Naive thymus-derived CD4-positive, alpha-beta T cell (primary cell): ENCODE measurements at regions not wholly inside any gene's neighbourhood (a gene's known extent, or its start where the extent isn't known, plus 50 kb on each side); places are given as distances from the start of the nearest gene placed in this dataset.

Experiments
- ATAC-seq: fragments of 150-1000 bp; cut with Tn5 transposase; 2 replicates; pipeline ENCODE4 v1.10.0; 2021; ENCODE audit warnings: mild to moderate bottlenecking, moderate library complexity
- CTCF ChIA-PET: fragments of 350-600 bp; sonication (Branson Sonifier 250); formaldehyde crosslinking; loops from one replicate; lab custom pipeline; 2021; ENCODE audit warnings: antibody characterized with exemption; lab: Charles Lee
- POLR2A ChIA-PET: fragments of 350-600 bp; sonication (Branson Sonifier 250); formaldehyde crosslinking; loops from one replicate; lab custom pipeline; 2021; ENCODE audit warnings: antibody characterized with exemption, inconsistent platforms; lab: Charles Lee
- DNase-seq, 9 donors: peaks; one replicate each; pipeline versions ENCODE4 v3.0.0 to v3.0.0-alpha.2; 2020 to 2022; ENCODE audit warnings: mixed read lengths in 1 of 9
- H3K27ac ChIP-seq: one replicate; pipeline ENCODE4 v1.7.0; 2013; ENCODE audit warnings: mild to moderate bottlenecking, low read depth, low read length, moderate library complexity
- H3K27me3 ChIP-seq, 2 donors: one replicate each; pipeline ENCODE4 v1.7.0; 2013; ENCODE audit warnings: low read length in 2 of 2, mild to moderate bottlenecking in 2 of 2, moderate library complexity in 2 of 2; ENCODE audit not compliant: control insufficient read depth in 2 of 2, insufficient read depth in 2 of 2
- H3K36me3 ChIP-seq, 3 experiments: 1 replicate in 2 of 3; 2 replicates in 1 of 3; pipeline ENCODE4 v1.7.0; 2013; ENCODE audit warnings: low read length in 3 of 3, mild to moderate bottlenecking in 3 of 3, moderate library complexity in 1 of 3; ENCODE audit not compliant: insufficient read depth in 3 of 3, control insufficient read depth in 2 of 3
- H3K4me1 ChIP-seq, 2 donors: one replicate each; pipeline ENCODE4 v1.7.0; 2013; ENCODE audit warnings: low read length in 2 of 2, mild to moderate bottlenecking in 2 of 2, moderate library complexity in 1 of 2; ENCODE audit not compliant: control insufficient read depth in 2 of 2, insufficient read depth in 2 of 2
- H3K4me3 ChIP-seq: 2 replicates; pipeline ENCODE4 v1.7.0; 2013; ENCODE audit warnings: mild to moderate bottlenecking, low read length
- H3K9me3 ChIP-seq, 3 experiments: 1 replicate in 2 of 3; 2 replicates in 1 of 3; pipeline ENCODE4 v1.7.0; 2013; ENCODE audit warnings: low read length in 3 of 3; ENCODE audit not compliant: control insufficient read depth in 2 of 3
- H3K27ac Mint-ChIP-seq, 9 donors: one replicate each; pipeline ENCODE4 v1.8.0; 2020 to 2022; ENCODE audit warnings: mixed read lengths in 9 of 9, mild to moderate bottlenecking in 8 of 9, moderate library complexity in 5 of 9, inconsistent platforms in 2 of 9
- H3K27me3 Mint-ChIP-seq, 5 donors: one replicate each; pipeline ENCODE4 v1.8.0; 2021 to 2022; ENCODE audit warnings: mixed read lengths in 5 of 5, mild to moderate bottlenecking in 1 of 5
- H3K36me3 Mint-ChIP-seq, 5 donors: one replicate each; pipeline ENCODE4 v1.8.0; 2020 to 2022; ENCODE audit warnings: mixed read lengths in 5 of 5, mild to moderate bottlenecking in 3 of 5, inconsistent platforms in 1 of 5
- H3K4me1 Mint-ChIP-seq, 7 donors: one replicate each; pipeline ENCODE4 v1.8.0; 2020 to 2022; ENCODE audit warnings: mixed read lengths in 7 of 7, mild to moderate bottlenecking in 3 of 7, inconsistent platforms in 1 of 7
- H3K4me3 Mint-ChIP-seq, 10 donors: one replicate each; pipeline ENCODE4 v1.8.0; 2020 to 2022; ENCODE audit warnings: mild to moderate bottlenecking in 10 of 10, mixed read lengths in 10 of 10, moderate library complexity in 6 of 10, inconsistent platforms in 2 of 10
- H3K9me3 Mint-ChIP-seq, 11 donors: one replicate each; pipeline ENCODE4 v1.8.0; 2020 to 2022; ENCODE audit warnings: mixed read lengths in 11 of 11, mild to moderate bottlenecking in 4 of 11, inconsistent platforms in 1 of 11, moderate library complexity in 1 of 11
- intact Hi-C, 2 donors: fragments of 100-400 bp; cut with micrococcal nuclease; formaldehyde crosslinking; loops; one replicate each; pipeline ENCODE4 v1.15.1; 2023

- no peak overlapping the region for H3K27ac ChIP-seq
- Mint-ChIP-seq H3K27me3 (no peaks in the 10 kb centered on the region), H3K9me3 (peaks cover 0 to 3% (median 0%) of the 10 kb centered on the region in 11 donors), H3K4me1 (peaks cover 2 to 18% (median 8%) of the 10 kb centered on the region in 7 donors), H3K36me3 (peaks cover 0 to 4% (median 0%) of the 10 kb centered on the region in 5 donors), H3K27ac (no peak overlapping the region), H3K4me3 (no peak overlapping the region)
- DNase-seq (no peak), ATAC-seq (no peak)
- H3K27me3 ChIP-seq, result no peaks in the 10 kb centered on the region
- no peaks in the 10 kb centered on the region for H3K36me3 ChIP-seq
- no peaks in the 10 kb centered on the region for H3K9me3 ChIP-seq
- H3K4me1 ChIP-seq, result no peaks in the 10 kb centered on the region
- ChIA-PET CTCF (interaction anchor here (0.8 to 0.9 kb wide), 2 partner anchors 9 to 38 kb away, joined by 3 to 4 read pairs; no protein-coding TSS in a partner anchor), POLR2A (no interaction called here)
- no peak overlapping the region for H3K4me3 ChIP-seq
- intact Hi-C loops, result no loop called here
Observed at GRCh38 chr17:14446825-14447224, 145.9 kb downstream of the HS3ST3B1 start.

DNA sequence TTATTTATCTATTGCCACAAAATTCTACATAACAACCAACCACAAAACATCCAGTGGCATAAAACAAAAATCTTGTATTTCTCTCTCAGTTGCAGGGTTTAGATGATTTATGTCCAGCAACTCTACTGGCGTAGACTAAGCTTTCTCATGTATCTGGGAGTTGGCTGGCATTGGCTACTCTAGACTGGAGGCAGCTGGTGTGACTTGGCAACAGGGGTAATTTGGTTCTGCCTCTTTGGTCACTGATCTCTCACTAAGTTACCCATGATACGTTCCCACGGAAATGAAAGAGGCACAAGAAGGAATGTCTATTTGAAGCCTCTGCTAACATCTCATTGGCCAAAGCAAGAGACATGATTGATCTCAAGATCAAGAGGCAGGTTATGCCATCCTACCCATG lies 144.0 kb downstream of the HS3ST3B1 start:
- Histone ChIP-seq H3K4me3 (no peak overlapping the region), H3K4me1 (no peaks in the 10 kb centered on the region), H3K27me3 (no peaks in the 10 kb centered on the region), H3K27ac (no peak overlapping the region), H3K9me3 (no peaks in the 10 kb centered on the region), H3K36me3 (no peaks in the 10 kb centered on the region)
- Mint-ChIP-seq H3K27me3 (peaks cover 0 to under 1% (median 0%) of the 10 kb centered on the region in 5 donors), H3K4me3 (no peak overlapping the region), H3K9me3 (peaks cover 0 to 3% (median 0%) of the 10 kb centered on the region in 11 donors), H3K4me1 (peaks cover 2 to 19% (median 8%) of the 10 kb centered on the region in 7 donors), H3K36me3 (peaks cover 0 to 4% (median 0%) of the 10 kb centered on the region in 5 donors), H3K27ac (peak overlapping the region in 1 of 9 donors; percentile 47)
- ChIA-PET POLR2A (interaction anchor here (0.6 kb wide), 1 partner anchor 83 kb away, joined by 5 read pairs; no protein-coding TSS in a partner anchor), CTCF (interaction anchor here (0.6 kb wide), 1 partner anchor 17 kb away, joined by 3 read pairs; no protein-coding TSS in a partner anchor)
- DNase-seq, result no peak
- intact Hi-C loops, result loop anchor here in 1 of 2 donors (5.0 kb wide), 1 partner anchor 43 kb away; no protein-coding TSS in a partner anchor
- no peak for ATAC-seq

- Mint-ChIP-seq H3K27ac (peak overlapping the region in 1 of 9 donors; percentile 80), H3K9me3 (peaks cover 0 to 3% (median 0%) of the 10 kb centered on the region in 11 donors), H3K4me1 (peaks cover 4 to 18% (median 11%) of the 10 kb centered on the region in 7 donors), H3K27me3 (peaks cover 0 to 4% (median 0%) of the 10 kb centered on the region in 5 donors), H3K36me3 (peaks cover 0 to 4% (median 0%) of the 10 kb centered on the region in 5 donors), H3K4me3 (no peak overlapping the region)
- intact Hi-C loops, result loop anchor here in 1 of 2 donors (5.0 kb wide), 1 partner anchor 41 kb away; no protein-coding TSS in a partner anchor
- no peak overlapping the region for H3K4me3 ChIP-seq
- H3K27me3 ChIP-seq, result no peaks in the 10 kb centered on the region
- H3K9me3 ChIP-seq, result no peaks in the 10 kb centered on the region
- ATAC-seq (no peak), DNase-seq (no peak)
- H3K27ac ChIP-seq, result no peak overlapping the region
- H3K36me3 ChIP-seq, result no peaks in the 10 kb centered on the region
- ChIA-PET CTCF (interaction anchor here (0.7 kb wide), 1 partner anchor 101 kb away, joined by 3 read pairs; no protein-coding TSS in a partner anchor), POLR2A (no interaction called here)
- H3K4me1 ChIP-seq, result peaks cover 0 to 4% of the 10 kb centered on the region in 2 donors
Observed at GRCh38 chr17:14442798-14443528, 142.1 kb downstream of the HS3ST3B1 start.

DNA sequence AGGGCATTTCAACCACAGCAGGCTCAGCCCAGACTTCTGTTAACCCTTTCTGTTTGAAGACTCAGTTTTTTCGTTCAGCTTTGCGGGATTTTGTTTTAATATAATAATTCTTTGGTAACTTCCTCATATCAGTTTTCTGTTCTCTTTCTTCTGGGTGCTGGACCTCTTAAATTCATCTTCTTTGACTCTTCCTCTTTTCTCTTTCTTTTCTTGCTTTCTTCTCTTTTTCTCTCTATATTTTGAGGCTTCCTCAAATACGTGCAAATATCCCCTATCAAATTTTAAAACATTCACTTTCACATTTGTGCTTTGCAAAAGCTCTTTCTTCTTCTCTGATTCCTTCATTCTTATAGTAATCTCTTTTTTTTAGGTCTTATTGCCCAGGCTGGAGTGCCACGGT lies 136.3 kb downstream of the HS3ST3B1 start:
- H3K27ac ChIP-seq, result no peak overlapping the region
- H3K9me3 ChIP-seq, result no peaks in the 10 kb centered on the region
- ChIA-PET CTCF (no interaction called here), POLR2A (no interaction called here)
- DNase-seq, result no peak
- Mint-ChIP-seq H3K27ac (no peak overlapping the region), H3K4me3 (no peak overlapping the region), H3K36me3 (peaks cover 0 to 3% (median 0%) of the 10 kb centered on the region in 5 donors), H3K27me3 (peaks cover 0 to 4% (median 0%) of the 10 kb centered on the region in 5 donors), H3K9me3 (no peaks in the 10 kb centered on the region), H3K4me1 (peaks cover 2 to 18% (median 8%) of the 10 kb centered on the region in 7 donors)
- intact Hi-C loops, result no loop called here
- peaks cover 0 to 4% of the 10 kb centered on the region in 2 donors for H3K4me1 ChIP-seq
- ATAC-seq, result no peak
- H3K36me3 ChIP-seq, result no peaks in the 10 kb centered on the region
- H3K4me3 ChIP-seq, result no peak overlapping the region
- H3K27me3 ChIP-seq, result no peaks in the 10 kb centered on the region

DNA sequence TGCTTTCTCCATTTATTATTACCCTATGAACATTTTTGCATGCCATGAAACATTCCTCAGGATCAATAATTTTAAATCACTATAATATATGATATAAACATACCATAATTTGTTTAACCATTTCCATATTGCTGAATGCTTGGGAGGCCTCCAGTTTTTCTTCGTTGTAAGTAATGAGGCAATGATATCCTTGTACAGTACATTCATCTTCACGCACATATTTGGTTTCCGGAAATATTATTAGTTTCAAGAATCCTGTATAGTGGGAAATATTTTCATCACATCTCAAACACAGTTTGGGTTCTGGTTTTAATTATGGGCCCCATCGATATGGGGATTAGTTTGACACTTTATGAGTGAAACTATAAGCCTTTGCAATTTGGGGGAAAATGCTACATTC lies 135.4 kb downstream of the HS3ST3B1 start:
- intact Hi-C loops, result no loop called here
- H3K4me3 Mint-ChIP-seq, result no peak overlapping the region

GRCh38 chr17:14434506-14434905 lies 133.6 kb downstream of the HS3ST3B1 start:
- ChIA-PET POLR2A (interaction anchor here (0.6 to 0.7 kb wide), 2 partner anchors 128 to 133 kb away, joined by 3 to 4 read pairs; no protein-coding TSS in a partner anchor), CTCF (no interaction called here)

More for the DNA sequence above, 135.4 kb downstream of the HS3ST3B1 start:
- no peak overlapping the region for H3K4me3 ChIP-seq
- no peaks in the 10 kb centered on the region for H3K9me3 ChIP-seq
- no peak for DNase-seq
- no peaks in the 10 kb centered on the region for H3K36me3 ChIP-seq
- peaks cover 0 to 3% (median 0%) of the 10 kb centered on the region in 5 donors for H3K36me3 Mint-ChIP-seq
- no peaks in the 10 kb centered on the region for H3K9me3 Mint-ChIP-seq
- H3K4me1 ChIP-seq, result peaks cover 0 to 4% of the 10 kb centered on the region in 2 donors
- H3K27ac ChIP-seq, result no peak overlapping the region
- no peaks in the 10 kb centered on the region for H3K27me3 ChIP-seq
- H3K27me3 Mint-ChIP-seq, result peaks cover 0 to 4% (median 0%) of the 10 kb centered on the region in 5 donors
- H3K4me1 Mint-ChIP-seq, result peaks cover 2 to 18% (median 10%) of the 10 kb centered on the region in 7 donors
- no peak for ATAC-seq
- no peak overlapping the region for H3K27ac Mint-ChIP-seq
- POLR2A ChIA-PET, result no interaction called here
- CTCF ChIA-PET, result no interaction called here

More at GRCh38 chr17:14434506-14434905, 133.6 kb downstream of the HS3ST3B1 start:
- Mint-ChIP-seq H3K4me1 (peaks cover 8 to 23% (median 15%) of the 10 kb centered on the region in 7 donors), H3K4me3 (no peak overlapping the region), H3K9me3 (peaks cover 0 to 3% (median 0%) of the 10 kb centered on the region in 11 donors), H3K27me3 (no peaks in the 10 kb centered on the region), H3K36me3 (peaks cover 0 to 4% (median 0%) of the 10 kb centered on the region in 5 donors), H3K27ac (no peak overlapping the region)
- DNase-seq, result no peak
- Histone ChIP-seq H3K4me3 (no peak overlapping the region), H3K9me3 (no peaks in the 10 kb centered on the region), H3K4me1 (peaks cover 9% of the 10 kb centered on the region in 2 donors), H3K36me3 (no peaks in the 10 kb centered on the region), H3K27ac (no peak overlapping the region), H3K27me3 (no peaks in the 10 kb centered on the region)
- ATAC-seq, result no peak
- intact Hi-C loops, result no loop called here
